ENCODE measurements at regions not wholly inside any gene's neighbourhood (a gene's known extent, or its start where the extent isn't known, plus 50 kb on each side); places are given as distances from the start of the nearest gene placed in this dataset.

DNA sequence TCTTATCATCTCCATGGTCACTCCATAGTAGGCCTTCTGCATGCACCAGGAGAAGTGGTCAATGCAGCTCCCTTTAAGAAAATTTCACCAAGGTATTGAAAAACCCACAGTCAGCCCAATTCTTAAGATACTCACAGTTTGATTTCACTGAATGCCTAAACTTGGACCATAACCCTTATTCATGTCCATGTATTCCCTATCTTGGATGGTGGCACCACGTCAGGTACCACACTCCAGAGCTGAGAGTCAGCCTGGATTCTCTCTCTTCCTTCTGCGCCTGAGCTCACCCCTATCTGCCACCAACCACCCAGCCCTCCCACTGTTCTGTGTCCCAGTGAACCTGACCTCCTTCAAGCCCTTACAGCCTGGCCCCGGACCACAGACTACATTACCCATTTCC lies 183.2 kb upstream of the NR2F2 start:
- TF ChIP-seq, protein P1, sequence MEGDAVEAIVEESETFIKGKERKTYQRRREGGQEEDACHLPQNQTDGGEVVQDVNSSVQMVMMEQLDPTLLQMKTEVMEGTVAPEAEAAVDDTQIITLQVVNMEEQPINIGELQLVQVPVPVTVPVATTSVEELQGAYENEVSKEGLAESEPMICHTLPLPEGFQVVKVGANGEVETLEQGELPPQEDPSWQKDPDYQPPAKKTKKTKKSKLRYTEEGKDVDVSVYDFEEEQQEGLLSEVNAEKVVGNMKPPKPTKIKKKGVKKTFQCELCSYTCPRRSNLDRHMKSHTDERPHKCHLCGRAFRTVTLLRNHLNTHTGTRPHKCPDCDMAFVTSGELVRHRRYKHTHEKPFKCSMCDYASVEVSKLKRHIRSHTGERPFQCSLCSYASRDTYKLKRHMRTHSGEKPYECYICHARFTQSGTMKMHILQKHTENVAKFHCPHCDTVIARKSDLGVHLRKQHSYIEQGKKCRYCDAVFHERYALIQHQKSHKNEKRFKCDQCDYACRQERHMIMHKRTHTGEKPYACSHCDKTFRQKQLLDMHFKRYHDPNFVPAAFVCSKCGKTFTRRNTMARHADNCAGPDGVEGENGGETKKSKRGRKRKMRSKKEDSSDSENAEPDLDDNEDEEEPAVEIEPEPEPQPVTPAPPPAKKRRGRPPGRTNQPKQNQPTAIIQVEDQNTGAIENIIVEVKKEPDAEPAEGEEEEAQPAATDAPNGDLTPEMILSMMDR (conservative IDR thresholded peaks at IDR 0.05; ENCODE audit: low read depth, low read length), result no peak
- TF ChIP-seq EZH2 (IDR thresholded peaks at IDR 0.05; ENCODE audit: borderline replicate concordance, low read depth, low read length, poor library complexity, severe bottlenecking), result no peak
